Endothelial cell of umbilical vein (primary cell): ENCODE measurements at regions not wholly inside any gene's neighbourhood (a gene's known extent, or its start where the extent isn't known, plus 50 kb on each side); places are given as distances from the start of the nearest gene placed in this dataset.

ENCODE experiments used
- CTCF ChIP-seq, 2 donors: IDR thresholded peaks; 1 replicate in 1 of 2; 2 replicates in 1 of 2; pipeline ENCODE4 v1.5.1; 2011; ENCODE audit warnings: low read length in 2 of 2, mild to moderate bottlenecking in 2 of 2, moderate library complexity in 2 of 2, control low read depth in 1 of 2, inconsistent platforms in 1 of 2, low read depth in 1 of 2; ENCODE audit not compliant: insufficient read depth in 1 of 2; ENCODE audit errors: extremely low read depth in 1 of 2
- EZH2 ChIP-seq: IDR thresholded peaks from 2 replicates; pipeline ENCODE4 v1.6.1; 2012; ENCODE audit warnings: borderline replicate concordance, low read depth, mild to moderate bottlenecking, moderate library complexity, low read length, inconsistent platforms; ENCODE audit not compliant: severe bottlenecking
- FOS ChIP-seq: IDR thresholded peaks from 2 replicates; pipeline ENCODE4 v1.6.1; 2011; ENCODE audit warnings: mild to moderate bottlenecking, low read length, moderate library complexity, borderline replicate concordance; ENCODE audit not compliant: insufficient read depth
- MAX ChIP-seq: IDR thresholded peaks from 2 replicates; pipeline ENCODE4 v1.6.1; 2011; ENCODE audit not compliant: insufficient read depth, insufficient read length
- MYC ChIP-seq: IDR thresholded peaks from one replicate; pipeline ENCODE4 v1.6.1; 2011; ENCODE audit warnings: mild to moderate bottlenecking, low read depth, low read length
- POLR2A ChIP-seq: IDR thresholded peaks from 2 replicates; pipeline ENCODE4 v1.6.1; 2012; ENCODE audit warnings: low read depth, mild to moderate bottlenecking, control low read depth, low read length
- POLR2AphosphoS5 ChIP-seq: IDR thresholded peaks from 2 replicates; pipeline ENCODE4 v1.6.1; 2012; ENCODE audit warnings: low read depth, mild to moderate bottlenecking, control low read depth, low read length, moderate library complexity; ENCODE audit not compliant: insufficient read depth

- TF ChIP-seq EZH2 (no peak), POLR2A (no peak), POLR2AphosphoS5 (no peak), FOS (no peak), CTCF (IDR thresholded peaks at IDR 0.05; ENCODE audit: extremely low read depth in 1 of 2, insufficient read depth in 1 of 2, low read depth in 1 of 2, low read length in 2 of 2) (no peak), MYC (no peak), MAX (no peak)
Observed at GRCh38 chr3:116834816-116835215, 125.2 kb downstream of the TUSC7 start.
